Liver (tissue), 8 donors: ENCODE measurements at regions not wholly inside any gene's neighbourhood (a gene's known extent, or its start where the extent isn't known, plus 50 kb on each side); places are given as distances from the start of the nearest gene placed in this dataset.
"Not testable (repeated sequence)": the region's sequence is repeated elsewhere in the genome, so short reads cannot be mapped to it uniquely, and the experiment has no call there.

ENCODE experiments used
- DNase-seq: peaks from one replicate; pipeline ENCODE4 v3.0.0-alpha.2; 2017; ENCODE audit warnings: low spot score
- H3K27ac ChIP-seq, 2 donors: one replicate each; pipeline ENCODE4 v1.7.0; 2013; ENCODE audit warnings: inconsistent platforms in 2 of 2, low read length in 2 of 2, control low read depth in 1 of 2, low read depth in 1 of 2, mild to moderate bottlenecking in 1 of 2
- H3K27me3 ChIP-seq, 4 donors: one replicate each; pipeline versions ENCODE4 v1.6.1 to v1.7.0; 2013; ENCODE audit warnings: low read length in 3 of 4, inconsistent platforms in 1 of 4, mild to moderate bottlenecking in 1 of 4, moderate library complexity in 1 of 4; ENCODE audit not compliant: control insufficient read depth in 4 of 4, insufficient read depth in 4 of 4
- H3K36me3 ChIP-seq, 4 donors: one replicate each; pipeline versions ENCODE4 v1.6.1 to v1.7.0; 2013; ENCODE audit warnings: low read length in 3 of 4, mild to moderate bottlenecking in 3 of 4, low read depth in 1 of 4, moderate library complexity in 1 of 4; ENCODE audit not compliant: control insufficient read depth in 4 of 4, insufficient read depth in 3 of 4
- H3K4me1 ChIP-seq, 4 donors: one replicate each; pipeline versions ENCODE4 v1.6.1 to v1.7.0; 2013; ENCODE audit warnings: low read length in 3 of 4, mild to moderate bottlenecking in 3 of 4, moderate library complexity in 1 of 4; ENCODE audit not compliant: control insufficient read depth in 4 of 4, insufficient read depth in 4 of 4
- H3K4me3 ChIP-seq, 3 donors: one replicate each; pipeline versions ENCODE4 v1.6.1 to v1.7.0; 2013; ENCODE audit warnings: low read length in 3 of 3, control low read depth in 1 of 3, low read depth in 1 of 3, mild to moderate bottlenecking in 1 of 3
- H3K9ac ChIP-seq, 2 donors: one replicate each; pipeline ENCODE4 v1.7.0; 2013; ENCODE audit warnings: low read length in 2 of 2, mild to moderate bottlenecking in 2 of 2, moderate library complexity in 2 of 2, control low read depth in 1 of 2, low read depth in 1 of 2
- H3K9me3 ChIP-seq, 4 donors: one replicate each; pipeline versions ENCODE4 v1.6.1 to v1.7.0; 2013; ENCODE audit warnings: low read length in 3 of 4; ENCODE audit not compliant: control insufficient read depth in 4 of 4
- FOXA1 ChIP-seq: IDR thresholded peaks from 2 replicates; pipeline ENCODE4 v1.6.1; 2016; ENCODE audit warnings: antibody characterized with exemption
- FOXA2 ChIP-seq: IDR thresholded peaks from 2 replicates; pipeline ENCODE4 v1.6.1; 2016; ENCODE audit warnings: antibody characterized with exemption
- HNF4A ChIP-seq, 2 donors: conservative IDR thresholded peaks; 2 replicates each; pipeline ENCODE4 v1.6.1; 2016; ENCODE audit warnings: antibody characterized with exemption in 2 of 2, mild to moderate bottlenecking in 2 of 2
- HNF4G ChIP-seq: IDR thresholded peaks from 2 replicates; pipeline ENCODE4 v1.6.1; 2016; ENCODE audit warnings: antibody characterized with exemption
- JUND ChIP-seq, 2 donors: IDR thresholded peaks; 2 replicates each; pipeline ENCODE4 v1.6.1; 2016; ENCODE audit warnings: antibody characterized with exemption in 2 of 2
- MAX ChIP-seq: IDR thresholded peaks from 2 replicates; pipeline ENCODE4 v1.6.1; 2016; ENCODE audit warnings: antibody characterized with exemption
- RAD21 ChIP-seq, 2 donors: IDR thresholded peaks; 2 replicates each; pipeline ENCODE4 v1.6.1; 2016; ENCODE audit warnings: antibody characterized with exemption in 2 of 2, mild to moderate bottlenecking in 2 of 2
- REST ChIP-seq: IDR thresholded peaks from 2 replicates; pipeline ENCODE4 v1.6.1; 2016; ENCODE audit warnings: antibody characterized with exemption, mild to moderate bottlenecking
- SP1 ChIP-seq: IDR thresholded peaks from 2 replicates; pipeline ENCODE4 v1.6.1; 2018; ENCODE audit warnings: antibody characterized with exemption, mild to moderate bottlenecking
- YY1 ChIP-seq: IDR thresholded peaks from 2 replicates; pipeline ENCODE4 v1.6.1; 2016; ENCODE audit warnings: antibody characterized with exemption, mild to moderate bottlenecking
- ZBTB33 ChIP-seq: IDR thresholded peaks from 2 replicates; pipeline ENCODE4 v1.6.1; 2016; ENCODE audit warnings: antibody characterized with exemption
- WGBS: extraction: QIAGEN DNeasy Blood & Tissue Kit; methylation state at CpG from one replicate; pipeline ENCODE4 v1.1.7; 2013; 5-methylcytosine and 5-hydroxymethylcytosine counted together
- TF ChIP-seq, protein P1 (sequence below): fragments of 150-350 bp; IDR thresholded peaks from 2 replicates; pipeline ENCODE4 v1.5.1; 2017; ENCODE audit warnings: improper control_type of control experiment, low read depth, low read length; ENCODE audit not compliant: missing input control
- TF ChIP-seq, protein P2 (sequence below): IDR thresholded peaks from 2 replicates; pipeline ENCODE4 v1.6.1; 2016; ENCODE audit warnings: antibody characterized with exemption
- donor health status: healthy.
- donor health status: healthy.
- donor health status: healthy.
- donor health status: healthy.
- donor health status: healthy.

DNA sequence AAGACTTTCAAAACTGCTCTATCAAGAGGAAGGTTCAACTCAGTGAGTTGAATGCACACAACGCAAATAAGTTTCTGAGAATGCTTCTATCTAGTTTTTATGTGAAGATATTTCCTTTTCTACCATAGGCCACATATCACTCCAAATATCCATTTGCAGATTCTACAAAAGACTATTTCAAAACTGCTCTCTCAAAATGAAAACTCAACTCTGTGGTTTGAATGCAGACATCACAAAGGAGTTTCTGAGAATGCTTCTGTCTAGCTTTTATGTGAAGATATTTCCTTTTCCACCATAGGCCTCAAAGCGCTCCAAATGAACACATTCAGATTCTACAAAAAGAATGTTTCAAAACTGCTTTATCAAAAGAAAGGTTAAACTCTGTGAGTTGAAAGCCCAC lies 1093.1 kb upstream of the DEFB115 start:
- H3K4me3 ChIP-seq, H3K9ac ChIP-seq, H3K4me1 ChIP-seq, H3K9me3 ChIP-seq, H3K27ac ChIP-seq, DNase-seq, H3K36me3 ChIP-seq, H3K27me3 ChIP-seq: not testable (repeated sequence)
- 88% methylated on average over 2 of the region's 2 CpGs for WGBS

- Histone ChIP-seq H3K9me3 (no peaks in the 10 kb centered on the region), H3K27ac (no peak overlapping the region), H3K9ac (no peak overlapping the region), H3K4me3 (no peak overlapping the region), H3K27me3 (peaks cover 0 to 4% (median 0%) of the 10 kb centered on the region in 4 donors), H3K4me1 (no peaks in the 10 kb centered on the region), H3K36me3 (no peaks in the 10 kb centered on the region)
- TF ChIP-seq REST: no peak
- TF ChIP-seq, protein P1, sequence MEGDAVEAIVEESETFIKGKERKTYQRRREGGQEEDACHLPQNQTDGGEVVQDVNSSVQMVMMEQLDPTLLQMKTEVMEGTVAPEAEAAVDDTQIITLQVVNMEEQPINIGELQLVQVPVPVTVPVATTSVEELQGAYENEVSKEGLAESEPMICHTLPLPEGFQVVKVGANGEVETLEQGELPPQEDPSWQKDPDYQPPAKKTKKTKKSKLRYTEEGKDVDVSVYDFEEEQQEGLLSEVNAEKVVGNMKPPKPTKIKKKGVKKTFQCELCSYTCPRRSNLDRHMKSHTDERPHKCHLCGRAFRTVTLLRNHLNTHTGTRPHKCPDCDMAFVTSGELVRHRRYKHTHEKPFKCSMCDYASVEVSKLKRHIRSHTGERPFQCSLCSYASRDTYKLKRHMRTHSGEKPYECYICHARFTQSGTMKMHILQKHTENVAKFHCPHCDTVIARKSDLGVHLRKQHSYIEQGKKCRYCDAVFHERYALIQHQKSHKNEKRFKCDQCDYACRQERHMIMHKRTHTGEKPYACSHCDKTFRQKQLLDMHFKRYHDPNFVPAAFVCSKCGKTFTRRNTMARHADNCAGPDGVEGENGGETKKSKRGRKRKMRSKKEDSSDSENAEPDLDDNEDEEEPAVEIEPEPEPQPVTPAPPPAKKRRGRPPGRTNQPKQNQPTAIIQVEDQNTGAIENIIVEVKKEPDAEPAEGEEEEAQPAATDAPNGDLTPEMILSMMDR: no peak
- WGBS: 94% methylated on average over 22 of the region's 22 CpGs
- no peak for DNase-seq
Observed at GRCh38 chr20:30167540-30167939, 1089.9 kb upstream of the DEFB115 start.

DNA sequence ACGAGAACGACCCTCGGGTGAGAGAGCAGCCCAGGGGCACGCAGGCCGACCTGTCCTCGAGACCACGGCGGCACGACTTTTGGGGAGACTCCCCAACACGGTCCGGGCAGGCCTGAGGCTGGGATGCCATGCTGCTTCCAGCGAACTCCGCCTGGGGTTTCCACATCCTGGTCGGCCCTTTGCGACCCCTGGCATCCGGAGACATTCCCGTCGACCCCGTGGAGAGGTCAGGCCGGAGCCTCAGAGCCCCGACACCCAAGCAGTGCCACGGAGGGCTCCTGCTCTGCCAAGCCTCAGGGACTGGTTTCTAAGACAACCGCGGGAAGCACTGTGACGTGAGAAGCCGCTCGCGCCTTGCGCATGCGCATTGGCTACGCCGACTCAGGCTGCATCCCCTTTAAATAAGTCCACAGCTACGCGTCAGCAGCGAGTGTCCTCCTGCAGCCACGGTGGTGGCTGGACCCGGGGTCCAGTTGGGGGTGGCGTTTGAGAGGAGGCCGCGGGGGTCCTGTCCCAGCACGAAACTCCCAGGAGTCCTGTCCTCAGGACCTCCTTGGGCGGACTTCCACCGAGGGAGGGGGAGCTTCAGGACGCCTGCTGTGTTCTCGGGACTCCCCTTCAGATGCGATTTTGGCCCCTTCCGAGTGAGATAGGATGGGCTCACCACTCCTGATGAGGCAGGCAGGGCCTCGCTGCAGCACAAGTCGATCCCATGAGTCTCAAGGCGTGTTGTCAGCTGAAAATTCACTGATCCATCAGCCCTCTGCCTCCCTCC lies 1089.3 kb upstream of the DEFB115 start:
- H3K27me3 ChIP-seq: peaks cover 0 to 4% (median 0%) of the 10 kb centered on the region in 4 donors
- no peaks in the 10 kb centered on the region for H3K36me3 ChIP-seq
- H3K4me1 ChIP-seq: no peaks in the 10 kb centered on the region
- H3K9me3 ChIP-seq: no peaks in the 10 kb centered on the region
- H3K4me3 ChIP-seq: no peak overlapping the region
- WGBS: 39% methylated on average over 50 of the region's 50 CpGs
- no peak for DNase-seq
- H3K9ac ChIP-seq: no peak overlapping the region
- no peak overlapping the region for H3K27ac ChIP-seq
- TF ChIP-seq ZBTB33 (no peak), RAD21 (IDR thresholded peaks at IDR 0.05) (no peak), FOXA2 (no peak), HNF4A (conservative IDR thresholded peaks at IDR 0.05) (no peak), JUND (IDR thresholded peaks at IDR 0.05) (no peak), YY1 (no peak), HNF4G (no peak), MAX (no peak), FOXA1 (no peak), SP1 (no peak)
- TF ChIP-seq, protein P1: no peak
- TF ChIP-seq, protein P2, sequence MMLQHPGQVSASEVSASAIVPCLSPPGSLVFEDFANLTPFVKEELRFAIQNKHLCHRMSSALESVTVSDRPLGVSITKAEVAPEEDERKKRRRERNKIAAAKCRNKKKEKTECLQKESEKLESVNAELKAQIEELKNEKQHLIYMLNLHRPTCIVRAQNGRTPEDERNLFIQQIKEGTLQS: no peak
